Eye (tissue), 1 donor: ENCODE measurements at regions not wholly inside any gene's neighbourhood (a gene's known extent, or its start where the extent isn't known, plus 50 kb on each side); places are given as distances from the start of the nearest gene placed in this dataset.

Source experiments
- DNase-seq: peaks from one replicate; pipeline ENCODE4 v3.0.0-alpha.2; 2015

DNA sequence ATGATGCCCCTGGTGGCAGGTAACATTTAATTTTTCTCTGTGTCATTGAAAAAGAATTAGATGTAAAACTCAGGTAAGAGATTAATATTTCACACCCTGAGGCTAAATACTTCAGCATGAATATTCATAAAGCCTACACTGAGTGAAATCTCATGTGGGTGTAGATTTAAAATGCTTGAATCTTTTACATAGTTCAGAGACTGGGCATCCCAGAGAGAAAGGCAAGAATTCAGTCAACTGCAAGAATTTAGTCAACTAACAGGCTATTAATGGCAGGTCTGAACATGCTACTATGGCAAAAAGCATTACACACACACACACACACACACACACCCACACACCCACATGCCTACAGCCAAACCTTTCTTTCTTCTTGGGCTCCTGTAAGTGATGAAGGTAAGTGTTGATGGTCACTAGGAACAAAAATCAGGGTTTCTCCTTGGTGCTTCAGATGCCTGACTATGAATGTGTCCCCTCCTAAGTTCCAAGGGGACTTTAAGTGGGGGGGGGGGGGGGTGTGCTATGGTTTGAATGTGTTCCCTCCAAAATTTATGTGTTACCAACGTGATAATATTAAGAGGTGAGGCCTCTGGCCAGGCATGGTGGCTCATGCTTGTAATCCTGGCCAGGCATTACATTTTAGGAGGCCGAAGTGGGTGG, 63.7 kb upstream of the PSMD7 start:
- DNase-seq = no peak

DNA sequence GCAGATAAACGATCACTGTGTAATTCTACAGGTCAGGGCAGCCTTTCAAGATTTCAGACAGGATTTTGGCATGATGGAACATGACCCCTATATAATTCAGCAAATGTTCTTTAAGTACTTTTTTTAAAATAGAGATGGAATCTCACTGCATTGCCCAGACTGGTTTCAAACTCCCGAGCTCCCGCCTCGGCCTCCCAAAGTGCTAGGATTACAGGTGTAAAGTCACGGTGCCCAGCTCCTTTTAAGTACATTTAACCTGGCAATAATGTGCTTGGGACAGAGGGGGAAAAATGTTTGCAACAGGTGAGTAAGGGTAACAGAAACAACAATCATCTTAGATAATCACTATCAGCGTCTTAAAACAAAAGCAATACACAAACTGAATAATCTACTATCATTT, 66.5 kb upstream of the PSMD7 start:
- DNase-seq = no peak

DNA sequence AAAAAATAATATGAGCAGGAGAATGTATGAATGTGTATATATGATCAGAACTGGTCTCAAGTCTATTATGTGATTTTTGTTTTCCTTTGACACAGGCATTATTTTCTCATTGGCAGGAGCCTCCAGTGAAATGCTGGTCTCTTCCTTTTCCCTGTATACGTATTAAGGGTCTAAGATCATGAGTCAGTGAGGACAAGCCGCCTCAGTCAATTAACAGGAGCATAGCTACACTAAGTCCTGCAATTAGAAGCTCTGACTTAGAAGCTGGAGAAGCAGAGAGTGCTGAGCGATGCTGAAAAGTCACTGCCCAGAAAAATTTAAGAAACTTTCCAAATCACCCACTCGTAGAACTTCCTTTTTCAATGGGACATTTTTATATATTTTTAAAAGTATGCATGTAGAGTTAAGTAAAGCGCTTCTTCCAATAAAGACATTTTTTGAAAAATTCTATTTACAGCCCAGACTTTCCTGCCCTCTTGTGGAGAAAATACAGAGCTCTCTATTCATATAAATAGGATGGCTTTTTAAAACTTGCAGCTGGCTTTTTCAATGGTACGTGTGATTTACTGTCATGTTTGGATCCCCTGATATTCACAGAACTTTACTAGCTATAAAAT, 70.2 kb upstream of the PSMD7 start:
- DNase-seq = peak; percentile 61

DNA sequence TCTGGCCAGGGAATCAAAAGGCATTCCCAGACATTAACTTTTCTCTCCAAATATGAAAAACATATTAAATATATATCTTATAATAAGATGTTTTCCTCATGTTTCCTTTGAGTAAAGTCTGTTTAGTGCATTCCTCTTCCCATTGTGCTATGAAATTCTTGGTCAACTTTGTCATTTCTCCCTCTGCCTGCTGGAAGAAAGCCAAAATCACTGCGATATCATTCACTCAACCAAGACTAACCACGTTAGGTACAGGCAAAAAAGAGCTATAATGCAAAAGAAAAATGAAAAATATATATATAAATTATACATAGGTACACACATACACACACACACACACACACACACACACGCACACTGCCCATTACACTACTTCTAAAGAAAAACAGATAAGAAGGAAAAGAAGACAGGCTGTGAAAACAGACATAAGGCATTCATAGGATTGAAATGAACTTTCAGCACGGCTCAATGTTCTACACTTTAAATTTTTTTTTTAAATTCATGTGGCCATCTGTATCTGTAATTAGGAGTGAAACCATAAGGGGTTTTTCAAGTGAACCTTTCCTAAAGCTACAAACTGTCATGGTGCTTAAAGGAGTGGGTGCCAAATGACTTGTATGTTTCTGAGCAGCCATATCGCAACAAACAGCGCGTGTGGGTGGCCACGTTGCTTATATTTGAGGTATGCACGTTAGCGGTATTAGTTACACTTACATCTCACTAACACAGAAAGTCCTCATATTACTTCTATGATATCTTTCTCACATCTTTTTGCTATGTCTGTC, 71.6 kb upstream of the PSMD7 start:
- DNase-seq = peak; percentile 53

DNA sequence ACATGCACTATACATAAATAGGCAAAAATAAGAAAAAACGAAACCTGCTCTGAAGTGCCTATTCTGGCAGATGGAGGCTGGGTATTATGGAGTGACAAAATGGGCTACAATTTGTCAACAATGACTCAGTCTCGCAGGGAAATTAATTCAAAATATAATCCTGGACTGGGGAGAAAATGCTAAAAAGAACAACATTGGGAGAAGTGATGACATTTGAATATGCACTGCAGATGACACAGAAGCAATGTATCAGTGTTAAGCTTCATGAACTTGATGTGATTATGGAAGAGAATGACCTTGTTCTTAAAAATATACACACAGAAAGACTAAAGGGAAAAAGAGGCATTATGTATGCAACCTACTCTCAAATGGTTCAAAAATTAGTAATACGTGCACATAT, 74.8 kb upstream of the PSMD7 start:
- DNase-seq = no peak

DNA sequence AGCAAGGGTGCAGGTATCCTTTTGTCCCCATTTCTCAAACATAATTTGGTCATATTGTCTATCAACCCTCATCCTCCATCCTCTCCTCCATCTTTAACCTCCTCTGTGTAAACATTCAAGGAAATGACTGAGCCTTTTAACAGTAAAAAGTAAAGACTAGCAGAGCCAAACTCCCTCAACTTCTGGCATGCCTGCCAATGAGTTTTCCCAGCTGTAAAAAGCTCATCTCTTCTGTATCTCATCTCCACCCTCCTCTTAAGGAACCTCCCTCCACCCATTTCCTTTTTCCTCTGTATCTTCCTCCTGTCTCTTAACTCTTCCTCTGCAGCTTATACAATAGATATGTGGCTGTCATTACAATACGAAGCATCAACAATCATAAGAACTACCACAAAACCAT, 76.9 kb upstream of the PSMD7 start:
- no peak for DNase-seq

DNA sequence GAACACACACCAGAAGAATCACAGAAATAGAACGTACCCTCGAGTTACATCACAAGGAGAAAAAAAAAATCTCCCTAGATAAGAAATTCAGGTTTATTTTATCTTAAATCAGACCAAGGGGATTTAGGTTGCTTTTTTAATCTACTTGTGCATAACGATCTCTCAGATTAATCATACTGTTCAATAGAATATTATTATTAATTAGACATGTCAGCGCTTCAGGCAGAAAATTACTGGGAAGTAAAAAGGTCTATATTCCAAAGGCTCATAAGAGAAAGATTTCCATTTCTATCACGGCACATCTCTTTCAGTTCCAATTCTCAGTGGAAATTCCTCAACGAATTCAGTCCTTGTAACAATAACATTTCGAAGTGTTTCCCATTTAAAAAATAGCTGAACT, 77.7 kb upstream of the PSMD7 start:
- no peak for DNase-seq

DNA sequence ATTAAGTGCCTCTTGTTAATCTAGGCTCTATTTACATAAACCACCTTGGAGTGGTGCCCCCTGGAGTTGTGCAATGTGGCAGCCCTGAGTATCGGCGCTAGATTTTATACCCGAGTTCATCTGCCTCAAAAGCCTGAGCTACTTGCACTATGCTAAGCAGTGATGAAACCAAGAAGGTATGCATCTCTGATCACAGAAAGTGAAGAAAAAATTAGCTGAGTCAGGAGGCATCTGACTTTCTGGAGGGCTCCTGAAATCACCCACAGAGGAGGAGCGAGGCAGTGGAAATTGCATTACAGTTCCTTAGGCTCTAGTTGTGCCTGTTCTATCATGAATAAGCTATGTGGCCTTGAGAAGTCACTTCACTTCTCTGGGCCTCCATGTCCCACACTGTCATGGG, 80.3 kb upstream of the PSMD7 start:
- DNase-seq = no peak

DNA sequence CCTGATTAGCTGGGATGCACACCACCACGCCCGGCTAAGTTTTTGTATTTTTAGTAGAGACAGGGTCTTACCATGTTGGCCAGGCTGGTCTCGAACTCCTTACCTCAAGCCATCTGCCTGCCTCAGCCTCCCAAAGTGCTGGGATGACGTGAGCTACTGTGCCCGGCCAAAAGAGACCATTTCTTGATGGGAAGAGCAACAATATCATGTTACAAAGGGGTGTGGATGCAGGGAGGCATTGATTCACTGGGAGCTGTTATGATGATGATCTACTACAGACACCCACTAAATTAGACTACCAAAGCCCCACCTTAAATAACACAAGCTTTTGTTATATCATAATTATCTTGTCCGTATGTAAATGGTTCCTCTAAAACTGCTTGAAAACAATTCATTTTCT, 81.4 kb upstream of the PSMD7 start:
- no peak for DNase-seq

DNA sequence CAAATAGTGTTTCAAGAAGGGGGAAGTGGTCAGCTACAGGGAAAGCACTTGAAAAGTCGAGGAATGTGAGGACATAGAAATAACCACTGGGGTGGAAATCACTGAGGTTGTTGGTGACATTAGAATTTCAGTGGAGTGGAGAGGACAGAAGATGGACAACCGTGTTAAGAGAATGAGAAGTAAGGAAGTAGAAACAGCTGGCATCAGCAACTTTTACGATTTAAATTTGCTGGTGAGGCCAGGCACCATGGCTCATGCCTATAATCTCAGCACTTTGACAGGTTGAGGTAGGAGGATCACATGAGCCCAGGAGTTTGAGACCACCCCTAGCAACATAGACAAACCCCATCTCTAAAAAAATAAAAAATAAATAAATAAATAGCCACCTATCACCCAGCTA, 83.2 kb upstream of the PSMD7 start:
- DNase-seq = no peak

DNA sequence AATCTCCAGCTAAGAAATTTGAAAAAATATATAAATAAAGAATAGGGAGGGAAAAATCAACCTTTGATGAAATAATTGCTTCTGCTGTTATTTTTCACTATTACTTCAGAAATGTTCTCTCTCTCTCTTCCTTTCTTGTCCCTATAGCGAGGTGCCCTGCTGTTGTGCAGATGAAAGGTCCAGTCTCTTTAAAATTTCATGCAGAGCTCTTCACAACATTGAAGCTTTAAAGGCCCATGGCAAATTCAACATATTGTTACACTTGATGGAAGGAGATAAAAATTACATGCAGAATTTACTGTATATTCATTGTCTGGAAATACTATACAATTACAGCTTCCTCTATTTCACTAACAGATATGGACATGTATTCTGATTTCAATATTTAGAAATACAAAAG, 86.4 kb upstream of the PSMD7 start:
- no peak for DNase-seq

DNA sequence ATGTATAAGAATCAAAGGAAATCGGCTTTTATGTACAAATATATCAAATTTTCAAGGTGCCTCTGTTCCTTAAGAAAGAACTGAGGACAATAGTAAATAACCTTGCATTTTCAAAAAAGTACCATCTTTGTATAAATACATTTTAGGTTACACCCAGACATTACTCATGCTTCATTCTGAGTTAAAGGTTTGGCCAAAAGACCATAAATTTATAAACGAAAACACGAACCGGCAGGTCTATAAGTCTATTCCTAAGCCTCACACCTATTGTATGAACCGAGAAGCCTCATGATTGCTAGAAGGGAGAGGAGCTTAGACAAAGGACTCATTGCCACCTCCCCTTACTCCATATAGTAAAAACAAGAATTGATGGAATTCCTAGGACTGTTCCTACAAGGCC, 94.6 kb upstream of the PSMD7 start:
- no peak for DNase-seq

DNA sequence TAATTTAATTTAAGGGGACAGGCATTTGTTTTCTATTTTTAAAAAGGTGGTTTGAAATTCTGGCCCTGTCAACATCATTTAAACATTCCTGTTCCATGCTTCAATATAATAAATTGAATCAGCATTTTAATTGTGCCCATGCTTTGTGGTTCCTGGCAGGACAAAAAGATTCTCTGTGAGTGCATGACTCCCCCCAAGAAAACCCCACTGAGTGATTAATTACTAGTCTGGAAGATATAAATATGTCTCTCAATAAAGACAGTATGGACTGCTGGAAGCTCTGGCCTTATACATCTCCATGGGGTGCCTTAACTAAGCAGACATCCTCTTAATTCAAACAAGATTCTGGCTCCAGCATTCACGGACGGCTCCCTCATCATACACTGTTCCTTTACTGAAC, 95.0 kb upstream of the PSMD7 start:
- DNase-seq = peak; percentile 75

DNA sequence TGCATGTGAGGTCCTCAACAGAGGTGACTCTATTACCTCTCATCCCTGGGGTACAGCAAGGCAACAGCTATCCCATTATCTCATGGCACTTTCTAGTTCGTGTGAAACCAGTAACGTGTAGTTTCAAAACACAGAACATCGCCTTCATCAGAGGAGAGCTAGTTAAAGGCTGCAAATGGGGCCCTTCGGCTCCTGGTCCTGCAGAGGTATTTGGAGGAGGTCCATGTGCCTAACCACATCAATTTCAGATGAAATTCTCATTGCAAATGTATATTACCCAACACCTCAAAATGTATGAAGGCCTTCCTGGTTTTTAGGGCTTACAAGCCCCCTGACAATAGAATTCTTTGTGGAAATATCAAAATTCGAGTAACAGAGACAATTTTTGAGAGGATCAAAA, 95.7 kb upstream of the PSMD7 start:
- DNase-seq = peak; percentile 57

DNA sequence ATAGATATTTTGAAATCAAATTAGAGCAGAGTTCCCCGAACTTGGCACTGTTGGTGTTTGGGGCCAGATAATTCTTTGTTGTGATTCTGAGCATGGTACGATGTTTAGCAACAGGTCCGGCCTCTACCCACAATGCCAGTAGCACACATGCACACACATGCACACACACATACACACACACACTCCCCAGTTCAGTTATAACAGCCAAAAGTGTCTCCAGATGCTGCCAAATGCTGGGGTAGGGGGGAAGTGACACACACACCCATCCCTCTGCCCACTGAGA, 96.8 kb upstream of the PSMD7 start:
- no peak for DNase-seq

DNA sequence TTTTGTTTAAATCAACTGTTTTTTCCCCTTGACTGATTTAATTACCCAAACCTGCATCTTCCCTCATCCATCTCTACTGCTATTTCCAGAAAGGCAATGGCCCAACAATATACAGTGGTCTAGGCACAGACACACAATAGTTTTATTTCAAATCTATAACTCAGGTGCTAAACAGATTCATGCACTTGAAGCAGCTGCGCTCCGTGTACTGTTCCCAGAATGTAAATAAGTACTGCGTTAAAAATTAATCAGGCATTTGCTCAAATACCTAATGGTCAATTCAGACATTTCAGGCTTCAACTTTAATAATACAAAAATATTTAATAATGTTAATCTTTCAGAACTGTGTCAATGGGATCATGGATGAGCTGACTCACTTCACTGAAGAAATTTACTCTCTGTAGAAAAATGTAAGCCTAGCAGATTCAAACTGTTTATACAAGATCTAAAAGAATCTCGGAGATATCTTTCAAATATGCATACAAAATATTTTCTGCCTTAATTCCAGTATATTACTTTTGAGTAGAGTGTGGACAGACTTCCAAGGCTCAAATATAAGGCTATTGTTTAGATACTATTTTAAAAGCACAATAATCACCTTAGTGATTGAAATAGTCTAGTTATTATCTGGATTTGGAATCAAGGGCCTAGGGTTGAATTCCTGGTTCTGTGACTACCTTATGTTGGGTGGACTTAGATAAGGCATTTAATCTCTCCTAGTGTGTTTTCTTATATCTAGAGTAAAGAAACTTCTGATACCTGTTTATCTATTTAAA, 97.4 kb upstream of the PSMD7 start:
- DNase-seq = no peak

DNA sequence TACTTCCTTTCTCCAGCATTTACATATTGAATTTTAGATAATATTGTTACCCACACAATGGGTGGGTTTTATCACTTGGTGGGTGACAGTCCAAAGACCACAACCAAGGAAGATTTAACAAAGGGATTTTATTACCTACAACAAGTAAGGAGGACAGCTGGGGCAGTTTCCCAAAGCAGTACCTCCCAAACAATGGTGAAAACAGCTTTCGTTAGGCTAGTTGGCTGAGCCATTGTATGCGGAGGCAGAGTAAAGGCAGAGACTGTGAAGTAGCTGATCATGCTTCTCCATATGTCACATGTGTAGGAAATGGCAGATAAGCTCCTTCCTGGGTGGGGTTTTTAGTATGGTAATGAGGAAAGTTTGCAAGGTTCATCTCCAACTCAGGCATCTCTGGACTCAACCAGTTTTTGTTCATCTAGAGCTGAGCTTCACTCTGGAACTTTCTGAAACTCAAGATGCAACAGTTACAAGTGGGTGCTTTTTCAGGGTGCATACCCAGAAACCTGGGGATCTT, 104.3 kb upstream of the PSMD7 start:
- DNase-seq = no peak

DNA sequence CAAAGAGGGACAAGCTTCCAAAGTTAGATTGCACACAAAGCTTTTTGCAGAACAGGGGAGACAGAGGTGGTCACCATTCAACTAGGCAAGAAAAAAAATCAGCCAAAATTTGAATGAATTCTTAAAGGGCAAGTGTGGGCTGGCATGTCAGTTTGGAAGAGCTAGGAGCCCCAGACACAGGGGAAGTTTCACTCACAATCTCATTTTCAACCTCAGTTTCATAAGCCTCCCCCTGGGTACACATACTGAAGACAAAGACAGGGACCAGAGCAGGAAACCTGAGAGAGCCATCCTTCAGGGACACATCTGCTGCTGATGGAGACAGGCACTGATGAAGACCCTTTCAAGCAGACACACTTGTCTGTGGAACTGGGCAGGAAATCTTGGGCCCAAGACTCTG, 106.3 kb upstream of the PSMD7 start:
- DNase-seq = no peak

DNA sequence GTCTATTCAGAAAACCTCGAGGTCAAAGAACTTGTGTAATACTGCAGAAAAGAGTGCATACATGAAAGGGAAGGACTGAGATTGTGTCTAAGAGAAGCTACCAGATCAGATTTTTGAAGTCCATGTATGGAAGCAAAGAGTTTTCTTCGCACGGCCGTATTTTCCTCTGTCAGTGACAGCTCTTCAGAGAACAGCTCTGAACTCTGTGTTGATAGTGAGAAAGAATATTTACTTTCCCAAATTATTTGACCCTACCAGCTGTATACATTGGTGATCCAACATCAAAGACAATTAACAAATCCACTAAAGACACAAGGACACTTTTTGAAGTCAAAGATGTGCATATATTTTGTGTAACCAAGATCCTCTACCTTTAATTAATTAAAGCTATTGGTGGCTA, 107.8 kb upstream of the PSMD7 start:
- no peak for DNase-seq

DNA sequence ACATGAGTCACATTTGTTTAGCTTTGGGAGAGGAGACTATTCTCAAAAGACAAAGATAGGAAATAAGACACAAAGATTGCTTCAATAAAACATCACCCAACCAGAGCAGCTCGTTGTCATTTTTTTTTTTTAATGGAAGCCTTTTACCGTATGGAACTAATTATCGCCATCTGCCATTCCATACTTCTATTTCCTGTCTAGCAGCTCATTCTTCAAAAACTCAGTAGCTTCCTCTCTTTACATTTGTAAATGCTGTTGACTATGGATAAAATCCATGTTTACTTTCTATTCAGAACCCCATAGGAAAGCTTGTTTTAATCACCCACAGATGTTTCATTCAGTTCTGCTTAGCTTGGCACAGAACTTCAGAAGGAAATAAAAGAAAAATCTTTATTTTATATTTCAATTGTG, 110.0 kb upstream of the PSMD7 start:
- DNase-seq = peak; percentile 82

DNA sequence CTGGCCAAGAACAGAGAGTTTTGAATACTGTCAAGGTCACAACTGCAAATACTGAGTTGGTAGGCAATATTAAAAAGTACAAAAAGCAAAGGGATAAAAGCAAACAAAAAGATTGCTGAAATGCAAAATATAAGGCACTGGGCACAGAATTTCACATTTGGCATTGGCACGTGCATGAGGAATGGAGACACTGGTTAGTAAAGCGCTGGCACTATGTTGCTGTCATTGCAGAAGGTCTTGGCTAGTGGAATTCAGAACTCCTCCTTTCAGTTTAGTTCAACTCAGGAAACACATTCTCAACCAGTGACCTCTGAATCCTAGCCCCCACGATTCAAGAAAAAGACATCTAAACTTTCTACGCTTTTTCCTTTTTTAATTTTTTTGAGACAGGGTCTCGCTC, 111.8 kb upstream of the PSMD7 start:
- no peak for DNase-seq

DNA sequence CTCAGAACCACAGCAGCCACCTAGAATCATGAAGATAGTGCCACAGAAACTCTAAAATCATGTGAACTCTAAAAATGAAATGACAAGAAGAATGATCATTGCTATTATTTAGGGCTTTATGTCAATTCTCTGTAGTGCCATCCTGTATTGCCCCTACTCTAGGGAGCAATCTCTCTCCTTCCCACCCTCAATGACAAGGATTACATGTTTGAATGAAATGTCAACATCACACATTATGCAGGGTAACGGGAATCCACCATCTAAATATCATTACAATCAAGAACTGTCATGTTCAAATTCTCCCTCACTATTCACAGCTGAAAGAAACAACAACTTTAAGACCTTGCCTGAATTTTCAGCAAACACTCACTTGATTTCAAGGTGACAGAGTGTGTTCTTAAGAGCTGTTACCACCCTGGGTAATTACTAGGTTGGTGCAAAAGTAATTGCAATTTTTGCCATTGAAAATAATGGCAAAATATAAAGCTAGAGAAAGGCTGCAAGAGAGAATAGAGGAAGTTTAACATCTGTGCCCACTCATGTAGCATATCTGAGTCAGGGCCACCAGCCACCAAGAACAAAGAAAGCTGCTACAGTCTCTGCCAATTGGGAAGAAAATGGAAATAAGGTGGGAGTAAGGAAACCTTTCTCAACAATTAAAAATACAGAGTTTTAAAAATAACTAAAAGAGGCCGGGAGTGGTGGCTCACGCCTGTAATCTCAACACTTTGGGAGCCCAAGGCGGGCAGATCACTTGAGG, 112.8 kb upstream of the PSMD7 start:
- no peak for DNase-seq
